Liver (tissue), 8 donors: ENCODE measurements at regions not wholly inside any gene's neighbourhood (a gene's known extent, or its start where the extent isn't known, plus 50 kb on each side); places are given as distances from the start of the nearest gene placed in this dataset.

Experiments
- DNase-seq: peaks from one replicate; pipeline ENCODE4 v3.0.0-alpha.2; 2017; ENCODE audit warnings: low spot score
- H3K27ac ChIP-seq, 2 donors: one replicate each; pipeline ENCODE4 v1.7.0; 2013; ENCODE audit warnings: inconsistent platforms in 2 of 2, low read length in 2 of 2, control low read depth in 1 of 2, low read depth in 1 of 2, mild to moderate bottlenecking in 1 of 2
- H3K27me3 ChIP-seq, 4 donors: one replicate each; pipeline versions ENCODE4 v1.6.1 to v1.7.0; 2013; ENCODE audit warnings: low read length in 3 of 4, inconsistent platforms in 1 of 4, mild to moderate bottlenecking in 1 of 4, moderate library complexity in 1 of 4; ENCODE audit not compliant: control insufficient read depth in 4 of 4, insufficient read depth in 4 of 4
- H3K36me3 ChIP-seq, 4 donors: one replicate each; pipeline versions ENCODE4 v1.6.1 to v1.7.0; 2013; ENCODE audit warnings: low read length in 3 of 4, mild to moderate bottlenecking in 3 of 4, low read depth in 1 of 4, moderate library complexity in 1 of 4; ENCODE audit not compliant: control insufficient read depth in 4 of 4, insufficient read depth in 3 of 4
- H3K4me1 ChIP-seq, 4 donors: one replicate each; pipeline versions ENCODE4 v1.6.1 to v1.7.0; 2013; ENCODE audit warnings: low read length in 3 of 4, mild to moderate bottlenecking in 3 of 4, moderate library complexity in 1 of 4; ENCODE audit not compliant: control insufficient read depth in 4 of 4, insufficient read depth in 4 of 4
- H3K4me3 ChIP-seq, 3 donors: one replicate each; pipeline versions ENCODE4 v1.6.1 to v1.7.0; 2013; ENCODE audit warnings: low read length in 3 of 3, control low read depth in 1 of 3, low read depth in 1 of 3, mild to moderate bottlenecking in 1 of 3
- H3K9ac ChIP-seq, 2 donors: one replicate each; pipeline ENCODE4 v1.7.0; 2013; ENCODE audit warnings: low read length in 2 of 2, mild to moderate bottlenecking in 2 of 2, moderate library complexity in 2 of 2, control low read depth in 1 of 2, low read depth in 1 of 2
- H3K9me3 ChIP-seq, 4 donors: one replicate each; pipeline versions ENCODE4 v1.6.1 to v1.7.0; 2013; ENCODE audit warnings: low read length in 3 of 4; ENCODE audit not compliant: control insufficient read depth in 4 of 4
- ATF3 ChIP-seq: IDR thresholded peaks from 2 replicates; pipeline ENCODE4 v1.6.1; 2016; ENCODE audit warnings: antibody characterized with exemption
- CTCF ChIP-seq: fragments of 150-350 bp; IDR thresholded peaks from 2 replicates; pipeline ENCODE4 v1.5.1; 2017; ENCODE audit warnings: improper control_type of control experiment, low read depth, low read length; ENCODE audit not compliant: missing input control
- EGR1 ChIP-seq, 2 donors: IDR thresholded peaks; 2 replicates each; pipeline ENCODE4 v1.6.1; 2016 to 2018; ENCODE audit warnings: antibody characterized with exemption in 2 of 2, low read depth in 2 of 2
- FOXA1 ChIP-seq: IDR thresholded peaks from 2 replicates; pipeline ENCODE4 v1.6.1; 2016; ENCODE audit warnings: antibody characterized with exemption
- GABPA ChIP-seq, 2 donors: IDR thresholded peaks in 1 of 2; conservative IDR thresholded peaks in 1 of 2; 2 replicates each; pipeline ENCODE4 v1.6.1; 2016; ENCODE audit warnings: antibody characterized with exemption in 2 of 2, mild to moderate bottlenecking in 1 of 2, moderate library complexity in 1 of 2
- HNF4G ChIP-seq: IDR thresholded peaks from 2 replicates; pipeline ENCODE4 v1.6.1; 2016; ENCODE audit warnings: antibody characterized with exemption
- MAX ChIP-seq: IDR thresholded peaks from 2 replicates; pipeline ENCODE4 v1.6.1; 2016; ENCODE audit warnings: antibody characterized with exemption
- NR2F2 ChIP-seq: IDR thresholded peaks from 2 replicates; pipeline ENCODE4 v1.6.1; 2016; ENCODE audit warnings: antibody characterized with exemption
- RAD21 ChIP-seq, 2 donors: IDR thresholded peaks; 2 replicates each; pipeline ENCODE4 v1.6.1; 2016; ENCODE audit warnings: antibody characterized with exemption in 2 of 2, mild to moderate bottlenecking in 2 of 2
- REST ChIP-seq: IDR thresholded peaks from 2 replicates; pipeline ENCODE4 v1.6.1; 2016; ENCODE audit warnings: antibody characterized with exemption, mild to moderate bottlenecking
- YY1 ChIP-seq: IDR thresholded peaks from 2 replicates; pipeline ENCODE4 v1.6.1; 2016; ENCODE audit warnings: antibody characterized with exemption, mild to moderate bottlenecking
- WGBS: extraction: QIAGEN DNeasy Blood & Tissue Kit; methylation state at CpG from one replicate; pipeline ENCODE4 v1.1.7; 2013; 5-methylcytosine and 5-hydroxymethylcytosine counted together
- donor health status: healthy.
- donor health status: healthy.
- donor health status: healthy.
- donor health status: healthy.
- donor health status: healthy.

- H3K27ac ChIP-seq: no peak overlapping the region
- peaks cover 0 to 13% (median 7%) of the 10 kb centered on the region in 4 donors for H3K27me3 ChIP-seq
- no peak overlapping the region for H3K9ac ChIP-seq
- H3K36me3 ChIP-seq: no peaks in the 10 kb centered on the region
- DNase-seq: peak; percentile 66
- no peaks in the 10 kb centered on the region for H3K9me3 ChIP-seq
- no peak for TF ChIP-seq GABPA (IDR thresholded peaks at IDR 0.05 in 1 of 2, conservative IDR thresholded peaks at IDR 0.05 in 1 of 2)
- peak; percentile 100 for TF ChIP-seq REST
- no peaks in the 10 kb centered on the region for H3K4me1 ChIP-seq
- WGBS: 20% methylated on average over 17 of the region's 17 CpGs
- H3K4me3 ChIP-seq: no peak overlapping the region
Measured at GRCh38 chr15:89419370-89419984, 76.9 kb downstream of the RHCG start.

- Histone ChIP-seq H3K27me3 (peaks cover 0 to 27% (median 8%) of the 10 kb centered on the region in 4 donors), H3K27ac (no peak overlapping the region), H3K36me3 (no peaks in the 10 kb centered on the region), H3K4me1 (no peaks in the 10 kb centered on the region), H3K9ac (no peak overlapping the region), H3K4me3 (no peak overlapping the region), H3K9me3 (no peaks in the 10 kb centered on the region)
- TF ChIP-seq MAX: no peak
- TF ChIP-seq GABPA (IDR thresholded peaks at IDR 0.05 in 1 of 2, conservative IDR thresholded peaks at IDR 0.05 in 1 of 2): no peak
- TF ChIP-seq EGR1 (IDR thresholded peaks at IDR 0.05; ENCODE audit: low read depth in 2 of 2): no peak
- TF ChIP-seq FOXA1: no peak
- no peak for TF ChIP-seq RAD21 (IDR thresholded peaks at IDR 0.05)
- no peak for TF ChIP-seq YY1
- TF ChIP-seq NR2F2: no peak
- no peak for TF ChIP-seq HNF4G
- TF ChIP-seq ATF3: no peak
- no peak for TF ChIP-seq CTCF
- DNase-seq: no peak
- 42% methylated on average over 22 of the region's 22 CpGs for WGBS
Measured at GRCh38 chr15:89417206-89417725, 79.1 kb downstream of the RHCG start.
